Activated naive CD4-positive, alpha-beta T cell treated with anti-CD3 and anti-CD28 coated beads, Interleukin-2, amount 50 U/mL, for 24 hours (primary cell): ENCODE measurements at regions not wholly inside any gene's neighbourhood (a gene's known extent, or its start where the extent isn't known, plus 50 kb on each side); places are given as distances from the start of the nearest gene placed in this dataset.

Source experiments
- H3K27ac Mint-ChIP-seq: one replicate; pipeline ENCODE4 v1.8.0; 2021; ENCODE audit warnings: mild to moderate bottlenecking, mixed read lengths
- H3K27me3 Mint-ChIP-seq: one replicate; pipeline ENCODE4 v1.8.0; 2021; ENCODE audit warnings: mixed read lengths
- H3K36me3 Mint-ChIP-seq: one replicate; pipeline ENCODE4 v1.8.0; 2021; ENCODE audit warnings: mixed read lengths
- H3K4me1 Mint-ChIP-seq: one replicate; pipeline ENCODE4 v1.8.0; 2021; ENCODE audit warnings: mixed read lengths
- H3K4me3 Mint-ChIP-seq: one replicate; pipeline ENCODE4 v1.8.0; 2021; ENCODE audit warnings: mild to moderate bottlenecking, mixed read lengths
- H3K9me3 Mint-ChIP-seq: one replicate; pipeline ENCODE4 v1.8.0; 2021; ENCODE audit warnings: mixed read lengths

DNA sequence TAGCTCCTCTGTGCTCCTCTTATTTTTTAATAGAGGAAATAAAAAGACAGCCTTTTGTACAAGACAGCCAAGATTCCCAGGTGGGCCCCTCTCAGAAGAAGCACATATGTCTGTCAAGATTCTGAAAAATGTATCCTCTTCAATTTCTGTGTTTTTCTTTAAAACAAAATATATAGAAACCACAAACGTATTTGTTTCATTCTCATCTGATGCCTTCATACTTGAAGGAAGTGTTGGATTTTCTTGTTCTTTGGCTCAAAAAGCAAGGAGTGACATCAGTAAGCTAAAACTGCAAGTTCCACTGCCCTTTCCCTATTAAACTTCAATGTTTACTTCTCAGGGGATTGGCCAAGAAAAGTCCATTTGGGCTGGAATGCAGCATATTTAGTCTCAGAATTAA lies 193.8 kb upstream of the OSR1 start:
- Mint-ChIP-seq H3K9me3 (no peaks in the 10 kb centered on the region), H3K27ac (no peak overlapping the region), H3K27me3 (peaks cover 12% of the 10 kb centered on the region), H3K4me1 (no peaks in the 10 kb centered on the region), H3K36me3 (no peaks in the 10 kb centered on the region), H3K4me3 (no peak overlapping the region)

DNA sequence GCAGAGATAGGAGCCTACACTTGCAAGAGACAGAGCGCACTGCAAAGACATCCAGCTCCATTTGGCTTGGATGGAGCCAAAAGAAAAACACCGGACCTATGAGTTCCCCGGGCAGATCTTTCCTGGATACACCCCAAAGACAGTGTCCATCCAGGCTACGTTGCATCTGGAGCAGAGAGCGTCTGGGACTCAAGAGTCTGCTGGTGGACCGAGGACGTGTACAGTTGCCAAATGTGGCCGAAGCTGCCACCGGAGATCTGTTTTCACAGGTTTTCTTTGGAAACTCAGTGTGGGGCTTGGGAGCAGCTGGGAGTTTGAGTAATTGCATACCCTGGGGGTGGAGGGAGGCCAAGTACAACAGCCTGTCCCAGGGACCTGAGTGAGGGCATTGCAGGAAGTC lies 192.3 kb upstream of the OSR1 start:
- Mint-ChIP-seq H3K27me3 (peaks cover 6% of the 10 kb centered on the region), H3K27ac (no peak overlapping the region), H3K4me1 (no peaks in the 10 kb centered on the region), H3K4me3 (no peak overlapping the region), H3K9me3 (no peaks in the 10 kb centered on the region), H3K36me3 (no peaks in the 10 kb centered on the region)

DNA sequence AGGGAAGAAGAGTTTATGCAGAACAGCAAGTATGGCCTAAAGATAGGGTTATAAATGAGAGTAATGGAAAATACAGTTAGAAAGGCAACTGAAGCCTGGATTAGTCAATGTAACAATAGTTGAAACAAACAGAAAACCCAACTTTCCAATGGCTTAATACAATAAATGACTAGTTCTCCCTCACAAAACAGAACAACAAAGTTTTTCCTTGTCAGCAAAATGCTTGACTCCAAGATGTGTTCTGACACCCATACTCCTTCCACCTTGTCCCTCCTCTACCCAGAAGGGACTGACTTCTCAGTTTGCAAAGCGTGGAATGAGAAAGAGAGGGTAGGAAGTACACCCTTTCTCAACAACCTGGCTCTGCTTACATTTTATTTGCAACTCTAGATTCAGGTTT lies 191.4 kb upstream of the OSR1 start:
- no peaks in the 10 kb centered on the region for H3K4me1 Mint-ChIP-seq
- H3K27me3 Mint-ChIP-seq, result peaks cover 6% of the 10 kb centered on the region
- H3K4me3 Mint-ChIP-seq, result no peak overlapping the region
- no peaks in the 10 kb centered on the region for H3K36me3 Mint-ChIP-seq
- H3K27ac Mint-ChIP-seq, result no peak overlapping the region
- H3K9me3 Mint-ChIP-seq, result no peaks in the 10 kb centered on the region

- Mint-ChIP-seq H3K4me3 (no peak overlapping the region), H3K9me3 (no peaks in the 10 kb centered on the region), H3K4me1 (no peaks in the 10 kb centered on the region), H3K27me3 (peaks cover 6% of the 10 kb centered on the region), H3K27ac (no peak overlapping the region), H3K36me3 (no peaks in the 10 kb centered on the region)
Measured at GRCh38 chr2:19548116-19548515, 189.7 kb upstream of the OSR1 start.

- Mint-ChIP-seq H3K4me3 (no peak overlapping the region), H3K36me3 (no peaks in the 10 kb centered on the region), H3K27ac (no peak overlapping the region), H3K4me1 (no peaks in the 10 kb centered on the region), H3K27me3 (peaks cover 6% of the 10 kb centered on the region), H3K9me3 (no peaks in the 10 kb centered on the region)
Measured at GRCh38 chr2:19547321-19547720, 188.9 kb upstream of the OSR1 start.

DNA sequence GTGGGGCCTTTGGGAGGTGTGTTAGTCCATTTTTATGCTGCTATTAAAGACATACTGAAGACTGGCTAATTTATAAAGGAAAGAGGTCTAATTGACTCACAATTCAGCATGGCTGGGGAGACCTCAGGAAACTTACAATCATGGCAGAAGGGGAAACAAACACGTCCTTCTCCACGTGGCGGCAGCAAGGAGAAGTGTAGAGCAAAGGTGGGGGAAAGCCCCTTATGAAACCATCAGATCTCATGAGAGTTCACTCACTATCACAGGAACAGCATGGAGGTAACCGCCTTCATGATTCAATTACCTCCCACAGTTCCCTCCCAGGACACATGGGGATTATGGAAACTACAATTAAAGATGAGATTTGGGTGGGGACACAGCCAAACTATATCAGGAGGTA lies 187.1 kb upstream of the OSR1 start:
- Mint-ChIP-seq H3K27ac (no peak overlapping the region), H3K27me3 (peaks cover 3% of the 10 kb centered on the region), H3K4me1 (no peaks in the 10 kb centered on the region), H3K9me3 (no peaks in the 10 kb centered on the region), H3K36me3 (no peaks in the 10 kb centered on the region), H3K4me3 (no peak overlapping the region)

- H3K9me3 Mint-ChIP-seq, result no peaks in the 10 kb centered on the region
- H3K4me3 Mint-ChIP-seq, result no peak overlapping the region
- no peak overlapping the region for H3K27ac Mint-ChIP-seq
- no peaks in the 10 kb centered on the region for H3K36me3 Mint-ChIP-seq
- no peaks in the 10 kb centered on the region for H3K27me3 Mint-ChIP-seq
- no peaks in the 10 kb centered on the region for H3K4me1 Mint-ChIP-seq
Measured at GRCh38 chr2:19543663-19544383, 185.4 kb upstream of the OSR1 start.

DNA sequence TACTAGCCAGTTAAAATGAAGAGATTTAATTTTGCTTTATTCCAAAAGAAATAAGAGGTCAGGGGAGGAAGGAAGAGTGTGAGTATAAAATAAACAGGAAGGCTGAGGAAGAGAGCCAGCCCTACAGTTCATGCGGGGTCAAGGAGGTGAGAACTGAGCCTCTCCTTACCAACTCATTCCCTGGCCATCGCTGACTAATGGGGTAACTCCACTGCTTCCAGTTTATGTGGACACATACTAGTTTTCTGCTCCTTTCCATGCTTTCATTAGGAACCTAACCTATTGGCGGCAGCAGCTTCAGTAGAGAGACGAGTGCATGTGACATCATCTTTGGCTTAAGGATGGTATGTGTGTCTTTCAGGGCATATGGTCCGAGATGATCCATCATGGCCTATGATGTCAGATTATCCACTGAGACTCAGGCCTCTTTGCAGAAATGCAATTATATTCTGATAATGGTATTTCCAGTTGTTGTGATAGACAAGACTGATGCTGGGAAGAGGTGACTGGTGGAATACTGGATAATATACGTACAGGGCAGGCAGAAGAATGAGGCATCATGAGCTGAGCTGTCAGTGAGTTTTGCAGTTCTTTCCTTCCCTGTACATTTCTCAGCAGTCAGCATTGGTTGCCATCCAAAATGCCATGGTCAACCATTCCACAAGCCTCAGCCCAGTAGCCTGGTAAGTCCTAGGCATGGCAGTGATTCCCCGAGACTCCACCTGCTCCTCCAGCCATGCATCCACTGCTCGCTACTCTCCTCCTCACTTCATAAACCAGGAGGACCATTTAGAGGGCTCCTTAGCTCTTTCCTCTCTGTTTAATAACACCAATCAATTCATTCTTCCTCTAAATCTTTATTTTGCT lies 184.6 kb upstream of the OSR1 start:
- no peaks in the 10 kb centered on the region for H3K36me3 Mint-ChIP-seq
- H3K4me1 Mint-ChIP-seq, result no peaks in the 10 kb centered on the region
- no peaks in the 10 kb centered on the region for H3K9me3 Mint-ChIP-seq
- no peaks in the 10 kb centered on the region for H3K27me3 Mint-ChIP-seq
- no peak overlapping the region for H3K27ac Mint-ChIP-seq
- no peak overlapping the region for H3K4me3 Mint-ChIP-seq

GRCh38 chr2:19541884-19542283 lies 183.5 kb upstream of the OSR1 start:
- Mint-ChIP-seq H3K36me3 (no peaks in the 10 kb centered on the region), H3K27me3 (no peaks in the 10 kb centered on the region), H3K27ac (no peak overlapping the region), H3K4me3 (no peak overlapping the region), H3K4me1 (no peaks in the 10 kb centered on the region), H3K9me3 (no peaks in the 10 kb centered on the region)

DNA sequence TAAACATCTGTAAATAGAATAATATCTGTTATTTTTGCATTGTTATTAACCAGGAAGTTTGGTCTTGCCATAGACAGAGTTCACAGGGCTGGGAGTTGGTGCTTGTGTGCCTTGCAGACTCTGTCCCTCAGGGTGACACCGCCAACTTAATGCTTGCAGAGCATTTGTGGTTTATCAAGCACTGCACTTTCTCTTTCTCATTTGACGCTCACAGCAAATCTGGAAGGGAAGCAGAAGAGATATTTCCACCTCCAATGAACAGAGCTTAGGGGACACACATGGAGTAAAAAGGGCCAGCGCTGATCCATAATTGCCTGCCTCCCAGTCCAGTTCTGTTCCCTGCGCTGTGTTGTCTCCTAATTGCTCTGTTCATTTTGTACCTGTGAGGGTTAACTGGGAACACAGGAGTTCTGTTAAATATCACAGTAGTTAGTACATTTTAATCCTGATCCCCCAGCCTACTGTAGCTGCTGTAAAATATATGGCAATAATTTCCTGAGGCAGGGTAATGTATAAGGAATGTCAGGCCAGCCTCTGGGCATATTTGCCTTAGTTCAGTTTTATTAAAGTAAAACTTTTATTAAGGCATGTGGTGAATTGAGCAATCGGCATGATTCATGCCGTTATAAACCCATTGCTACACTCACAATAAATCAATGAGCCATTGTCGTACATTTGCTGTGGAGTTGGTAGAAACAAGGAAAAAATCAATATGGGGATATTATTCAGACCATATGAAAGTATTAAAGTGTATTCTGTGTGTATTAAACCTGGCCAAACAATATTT lies 182.5 kb upstream of the OSR1 start:
- Mint-ChIP-seq H3K9me3 (no peaks in the 10 kb centered on the region), H3K27ac (no peak overlapping the region), H3K4me1 (no peaks in the 10 kb centered on the region), H3K36me3 (no peaks in the 10 kb centered on the region), H3K27me3 (no peaks in the 10 kb centered on the region), H3K4me3 (no peak overlapping the region)

GRCh38 chr2:19538411-19538963 lies 180.1 kb upstream of the OSR1 start:
- no peaks in the 10 kb centered on the region for H3K4me1 Mint-ChIP-seq
- no peaks in the 10 kb centered on the region for H3K9me3 Mint-ChIP-seq
- no peaks in the 10 kb centered on the region for H3K36me3 Mint-ChIP-seq
- no peak overlapping the region for H3K27ac Mint-ChIP-seq
- H3K27me3 Mint-ChIP-seq, result peaks cover 4% of the 10 kb centered on the region
- no peak overlapping the region for H3K4me3 Mint-ChIP-seq

GRCh38 chr2:19536136-19536535 lies 177.7 kb upstream of the OSR1 start:
- Mint-ChIP-seq H3K36me3 (no peaks in the 10 kb centered on the region), H3K4me3 (no peak overlapping the region), H3K4me1 (no peaks in the 10 kb centered on the region), H3K27ac (no peak overlapping the region), H3K9me3 (no peaks in the 10 kb centered on the region), H3K27me3 (peaks cover 4% of the 10 kb centered on the region)

DNA sequence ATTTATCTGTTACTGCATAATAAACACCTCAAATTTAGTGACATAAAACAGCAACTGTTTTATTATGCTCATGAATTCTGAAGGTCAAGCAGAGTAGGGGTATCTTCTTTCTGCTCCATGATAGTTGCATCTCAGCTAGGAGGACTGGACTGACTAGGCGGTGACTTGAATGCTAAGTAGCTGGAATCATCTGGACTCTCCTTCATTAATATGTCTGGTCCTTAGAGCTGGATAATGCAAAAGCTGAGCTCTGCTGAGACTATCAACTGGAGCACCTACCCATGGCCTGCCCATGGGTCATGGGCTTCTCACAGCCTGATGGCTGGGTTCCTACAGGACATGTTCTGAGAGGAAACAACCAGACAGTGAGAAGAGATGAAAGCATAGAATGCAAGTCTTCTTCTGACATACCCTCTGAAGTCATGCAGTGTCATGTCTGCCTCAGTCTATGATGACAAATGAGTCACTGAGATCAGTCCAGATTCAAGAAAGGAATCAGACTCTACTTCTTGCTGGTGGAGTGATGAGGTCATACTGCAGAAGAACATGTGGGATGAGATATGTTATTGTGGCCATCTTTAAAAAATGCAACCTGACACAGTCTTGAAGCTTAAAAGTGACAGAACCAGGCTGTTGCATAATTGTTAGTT lies 174.2 kb upstream of the OSR1 start:
- H3K36me3 Mint-ChIP-seq, result no peaks in the 10 kb centered on the region
- no peak overlapping the region for H3K4me3 Mint-ChIP-seq
- H3K4me1 Mint-ChIP-seq, result no peaks in the 10 kb centered on the region
- H3K27ac Mint-ChIP-seq, result no peak overlapping the region
- H3K9me3 Mint-ChIP-seq, result no peaks in the 10 kb centered on the region
- H3K27me3 Mint-ChIP-seq, result peaks cover 13% of the 10 kb centered on the region

DNA sequence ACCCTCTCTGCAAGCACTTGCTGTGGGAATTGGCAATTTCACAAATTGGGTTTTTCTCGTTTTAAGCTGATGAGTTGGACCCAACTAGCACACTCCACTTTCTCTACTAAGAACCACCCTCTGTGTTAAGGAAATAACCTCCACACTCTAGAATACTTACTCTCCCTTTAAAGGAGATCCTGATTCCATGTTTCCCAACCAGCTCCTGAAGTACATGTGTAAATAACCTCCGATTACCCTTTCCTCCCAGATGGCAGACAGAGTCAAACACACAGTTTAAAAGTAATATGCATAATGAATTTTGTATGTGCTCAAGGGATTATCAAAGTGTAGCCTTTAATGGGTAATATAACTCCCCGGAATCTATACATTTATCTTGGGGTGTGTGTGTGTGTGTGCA lies 171.3 kb upstream of the OSR1 start:
- Mint-ChIP-seq H3K36me3 (no peaks in the 10 kb centered on the region), H3K27ac (no peak overlapping the region), H3K27me3 (peaks cover 14% of the 10 kb centered on the region), H3K4me3 (no peak overlapping the region), H3K4me1 (no peaks in the 10 kb centered on the region), H3K9me3 (no peaks in the 10 kb centered on the region)

GRCh38 chr2:19527771-19528170 lies 169.3 kb upstream of the OSR1 start:
- no peak overlapping the region for H3K4me3 Mint-ChIP-seq
- H3K9me3 Mint-ChIP-seq, result no peaks in the 10 kb centered on the region
- peaks cover 22% of the 10 kb centered on the region for H3K27me3 Mint-ChIP-seq
- no peak overlapping the region for H3K27ac Mint-ChIP-seq
- no peaks in the 10 kb centered on the region for H3K4me1 Mint-ChIP-seq
- no peaks in the 10 kb centered on the region for H3K36me3 Mint-ChIP-seq
